HG03521 (cell line): ENCODE measurements at regions not wholly inside any gene's neighbourhood (a gene's known extent, or its start where the extent isn't known, plus 50 kb on each side); places are given as distances from the start of the nearest gene placed in this dataset.
"Not testable (repeated sequence)": the region's sequence is repeated elsewhere in the genome, so short reads cannot be mapped to it uniquely, and the experiment has no call there.

Experiments
- ATAC-seq: cut with Tn5 transposase; IDR thresholded peaks from one replicate; pipeline ENCODE4 v1.9.1; 2021; ENCODE audit warnings: mild to moderate bottlenecking, moderate library complexity; ENCODE audit not compliant: unreplicated experiment

GRCh38 chr4:112940336-112940735 is 109.1 kb upstream of the ANK2 start:
- ATAC-seq = no peak

GRCh38 chr4:112942077-112942476 is 107.4 kb upstream of the ANK2 start:
- ATAC-seq = no peak

- no peak for ATAC-seq
These were observed 106.5 kb upstream of the ANK2 start for GRCh38 chr4:112942997-112943396.

- no peak for ATAC-seq
These were observed 105.4 kb upstream of the ANK2 start for GRCh38 chr4:112944006-112944405.

GRCh38 chr4:112946127-112946526 is 103.3 kb upstream of the ANK2 start:
- no peak for ATAC-seq

- ATAC-seq = no peak
These were observed 101.8 kb upstream of the ANK2 start for GRCh38 chr4:112947616-112948015.

- ATAC-seq = no peak
These were observed 97.8 kb upstream of the ANK2 start for GRCh38 chr4:112951362-112952312.

- ATAC-seq = no peak
These were observed 97.1 kb upstream of the ANK2 start for GRCh38 chr4:112952313-112952700.

GRCh38 chr4:112953262-112953661 is 96.2 kb upstream of the ANK2 start:
- no peak for ATAC-seq

GRCh38 chr4:112954286-112954685 is 95.2 kb upstream of the ANK2 start:
- no peak for ATAC-seq

- ATAC-seq = no peak
These were observed 93.0 kb upstream of the ANK2 start for GRCh38 chr4:112956484-112956896.

GRCh38 chr4:112957764-112958163 is 91.7 kb upstream of the ANK2 start:
- not testable (repeated sequence) for ATAC-seq

- no peak for ATAC-seq
These were observed 82.6 kb upstream of the ANK2 start for GRCh38 chr4:112966701-112967488.

GRCh38 chr4:112968451-112969159 is 80.8 kb upstream of the ANK2 start:
- no peak for ATAC-seq

GRCh38 chr4:112970903-112971302 is 78.5 kb upstream of the ANK2 start:
- no peak for ATAC-seq

- ATAC-seq = no peak
These were observed 75.7 kb upstream of the ANK2 start for GRCh38 chr4:112973750-112974251.

GRCh38 chr4:112975567-112976355 is 73.7 kb upstream of the ANK2 start:
- ATAC-seq = no peak

GRCh38 chr4:112978691-112979472 is 70.6 kb upstream of the ANK2 start:
- no peak for ATAC-seq

- no peak for ATAC-seq
These were observed 69.5 kb upstream of the ANK2 start for GRCh38 chr4:112979881-112980421.
